ENCODE measurements at regions not wholly inside any gene's neighbourhood (a gene's known extent, or its start where the extent isn't known, plus 50 kb on each side); places are given as distances from the start of the nearest gene placed in this dataset.

- no peak for DNase-seq
Measured at GRCh38 chr21:38660333-38661196, 145.2 kb upstream of the ETS2 start.

- DNase-seq: no peak
Measured at GRCh38 chr21:38661197-38661871, 144.4 kb upstream of the ETS2 start.

- DNase-seq: no peak
Measured at GRCh38 chr21:38661889-38662568, 143.7 kb upstream of the ETS2 start.

- DNase-seq: no peak
Measured at GRCh38 chr21:38663282-38663681, 142.4 kb upstream of the ETS2 start.

GRCh38 chr21:38664315-38664714 is 141.4 kb upstream of the ETS2 start:
- DNase-seq: no peak

GRCh38 chr21:38664841-38665240 is 140.9 kb upstream of the ETS2 start:
- no peak for DNase-seq

GRCh38 chr21:38667291-38667870 is 138.3 kb upstream of the ETS2 start:
- DNase-seq: no peak

- DNase-seq: no peak
Measured at GRCh38 chr21:38668067-38668466, 137.7 kb upstream of the ETS2 start.

- no peak for DNase-seq
Measured at GRCh38 chr21:38668541-38668940, 137.2 kb upstream of the ETS2 start.

- DNase-seq: no peak
Measured at GRCh38 chr21:38669186-38669585, 136.5 kb upstream of the ETS2 start.

- no peak for DNase-seq
Measured at GRCh38 chr21:38670861-38671260, 134.9 kb upstream of the ETS2 start.

GRCh38 chr21:38671773-38672172 is 134.0 kb upstream of the ETS2 start:
- no peak for DNase-seq

- no peak for DNase-seq
Measured at GRCh38 chr21:38675182-38675824, 130.4 kb upstream of the ETS2 start.

- DNase-seq: no peak
Measured at GRCh38 chr21:38678827-38679226, 126.9 kb upstream of the ETS2 start.

GRCh38 chr21:38679534-38679933 is 126.2 kb upstream of the ETS2 start:
- no peak for DNase-seq

- DNase-seq: no peak
Measured at GRCh38 chr21:38680401-38680800, 125.3 kb upstream of the ETS2 start.

- no peak for DNase-seq
Measured at GRCh38 chr21:38683222-38683621, 122.5 kb upstream of the ETS2 start.

GRCh38 chr21:38688068-38688467 is 117.7 kb upstream of the ETS2 start:
- no peak for DNase-seq

GRCh38 chr21:38691631-38692030 is 114.1 kb upstream of the ETS2 start:
- DNase-seq: no peak

GRCh38 chr21:38696579-38696978 is 109.2 kb upstream of the ETS2 start:
- DNase-seq: no peak

GRCh38 chr21:38699048-38699447 is 106.7 kb upstream of the ETS2 start:
- no peak for DNase-seq

- no peak for DNase-seq
Measured at GRCh38 chr21:38702196-38702595, 103.5 kb upstream of the ETS2 start.

- DNase-seq: no peak
Measured at GRCh38 chr21:38709876-38710275, 95.9 kb upstream of the ETS2 start.

All from stimulated activated CD4-positive, alpha-beta T cell treated with anti-CD3 and anti-CD28 coated beads, Interleukin-12 subunit alpha, Interleukin-12 subunit beta, amount 100 ng/mL, for 4 hours (primary cell).